ENCODE measurements at regions not wholly inside any gene's neighbourhood (a gene's known extent, or its start where the extent isn't known, plus 50 kb on each side); places are given as distances from the start of the nearest gene placed in this dataset.

GRCh38 chr3:68328049-68328448 is 604.3 kb downstream of the TAFA4 start:
- TF ChIP-seq, protein P1, sequence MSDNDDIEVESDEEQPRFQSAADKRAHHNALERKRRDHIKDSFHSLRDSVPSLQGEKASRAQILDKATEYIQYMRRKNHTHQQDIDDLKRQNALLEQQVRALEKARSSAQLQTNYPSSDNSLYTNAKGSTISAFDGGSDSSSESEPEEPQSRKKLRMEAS (IDR thresholded peaks at IDR 0.05; ENCODE audit: low read depth, low read length), result no peak
- TF ChIP-seq CTCF (IDR thresholded peaks at IDR 0.05; ENCODE audit: low read depth, low read length) (no peak), POLR2A (IDR thresholded peaks at IDR 0.05; ENCODE audit: extremely low read depth, insufficient read length) (no peak), MYC (IDR thresholded peaks at IDR 0.05; ENCODE audit: low read depth, low read length) (no peak)

Measured in NB4 (cell line).